Activated CD8-positive, alpha-beta T cell treated with anti-CD3 and anti-CD28 coated beads for 36 hours (primary cell): ENCODE measurements at regions not wholly inside any gene's neighbourhood (a gene's known extent, or its start where the extent isn't known, plus 50 kb on each side); places are given as distances from the start of the nearest gene placed in this dataset.

ENCODE experiments used
- ATAC-seq: fragments of 200-7000 bp; cut with Tn5 transposase; one replicate; pipeline ENCODE4 v1.10.0; 2021; ENCODE audit warnings: mild to moderate bottlenecking, moderate library complexity
- CTCF ChIA-PET: fragments of 350-600 bp; sonication (Branson Sonifier 250); formaldehyde crosslinking; loops from one replicate; lab custom pipeline; 2021; ENCODE audit warnings: antibody characterized with exemption; lab: Charles Lee
- POLR2A ChIA-PET: fragments of 350-600 bp; sonication (Branson Sonifier 250); formaldehyde crosslinking; loops from one replicate; lab custom pipeline; 2021; ENCODE audit warnings: antibody characterized with exemption; lab: Charles Lee
- DNase-seq: peaks from one replicate; pipeline ENCODE4 v3.0.0-alpha.2; 2020
- H3K27ac Mint-ChIP-seq: one replicate; pipeline ENCODE4 v1.8.0; 2021; ENCODE audit warnings: mild to moderate bottlenecking, mixed read lengths
- H3K27me3 Mint-ChIP-seq: one replicate; pipeline ENCODE4 v1.8.0; 2021; ENCODE audit warnings: mixed read lengths
- H3K36me3 Mint-ChIP-seq: one replicate; pipeline ENCODE4 v1.8.0; 2021; ENCODE audit warnings: low read depth, mixed read lengths
- H3K4me1 Mint-ChIP-seq: one replicate; pipeline ENCODE4 v1.8.0; 2021; ENCODE audit warnings: low read depth, mixed read lengths
- H3K4me3 Mint-ChIP-seq: one replicate; pipeline ENCODE4 v1.8.0; 2021; ENCODE audit warnings: mild to moderate bottlenecking, moderate library complexity, mixed read lengths
- H3K9me3 Mint-ChIP-seq: one replicate; pipeline ENCODE4 v1.8.0; 2021; ENCODE audit warnings: mixed read lengths
- intact Hi-C: fragments of 100-400 bp; cut with micrococcal nuclease; formaldehyde crosslinking; loops from one replicate; pipeline ENCODE4 v1.10.0; 2022
- TF ChIP-seq, protein P1 (sequence below): fragments of 200-600 bp; IDR thresholded peaks from one replicate; pipeline ENCODE4 v1.8.0; 2022; ENCODE audit warnings: antibody characterized with exemption, mild to moderate bottlenecking

DNA sequence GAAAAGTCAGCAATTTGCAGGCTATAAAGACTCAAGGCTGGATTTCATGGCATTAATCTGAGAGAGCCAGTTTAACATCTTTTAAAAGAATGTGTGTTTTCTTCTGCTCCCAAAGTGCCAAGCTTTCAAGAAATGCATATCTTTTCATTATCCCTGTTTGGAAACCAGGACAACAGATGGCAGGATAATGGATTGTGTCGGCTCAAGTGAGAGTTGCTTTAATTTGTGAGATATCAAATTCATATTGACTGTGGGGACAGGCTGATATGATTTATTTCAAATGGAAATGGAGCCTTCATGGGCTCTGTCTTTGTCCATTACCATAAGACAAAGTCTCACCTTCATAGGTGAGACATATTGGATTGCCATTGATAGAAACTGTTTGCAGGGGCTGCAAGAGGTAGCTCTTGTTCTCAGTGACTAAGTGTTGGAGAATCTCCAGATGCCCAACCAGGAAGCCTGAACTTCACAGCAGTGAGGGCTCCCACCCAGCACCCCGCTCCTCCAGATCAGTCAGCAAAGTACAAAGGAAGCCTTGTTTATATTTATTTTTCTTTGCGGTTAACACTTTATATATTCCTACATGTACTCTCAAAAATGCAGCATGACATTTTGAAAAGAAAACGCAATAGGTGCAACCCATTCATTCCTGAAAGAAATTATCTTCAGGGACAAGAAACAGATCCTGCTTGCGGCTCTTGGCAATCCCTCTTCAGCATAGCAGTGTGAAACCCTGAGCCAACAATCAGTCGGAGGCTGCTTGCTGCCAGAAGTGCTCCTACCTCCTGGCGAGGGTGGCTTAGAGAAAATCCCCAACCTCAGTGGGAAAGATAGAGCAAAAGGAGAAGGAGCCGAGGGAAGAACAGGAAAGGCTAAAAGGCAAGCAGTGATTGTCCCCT, 65.8 kb upstream of the ATL2 start:
- no peak overlapping the region for H3K4me3 Mint-ChIP-seq
- TF ChIP-seq, protein P1, sequence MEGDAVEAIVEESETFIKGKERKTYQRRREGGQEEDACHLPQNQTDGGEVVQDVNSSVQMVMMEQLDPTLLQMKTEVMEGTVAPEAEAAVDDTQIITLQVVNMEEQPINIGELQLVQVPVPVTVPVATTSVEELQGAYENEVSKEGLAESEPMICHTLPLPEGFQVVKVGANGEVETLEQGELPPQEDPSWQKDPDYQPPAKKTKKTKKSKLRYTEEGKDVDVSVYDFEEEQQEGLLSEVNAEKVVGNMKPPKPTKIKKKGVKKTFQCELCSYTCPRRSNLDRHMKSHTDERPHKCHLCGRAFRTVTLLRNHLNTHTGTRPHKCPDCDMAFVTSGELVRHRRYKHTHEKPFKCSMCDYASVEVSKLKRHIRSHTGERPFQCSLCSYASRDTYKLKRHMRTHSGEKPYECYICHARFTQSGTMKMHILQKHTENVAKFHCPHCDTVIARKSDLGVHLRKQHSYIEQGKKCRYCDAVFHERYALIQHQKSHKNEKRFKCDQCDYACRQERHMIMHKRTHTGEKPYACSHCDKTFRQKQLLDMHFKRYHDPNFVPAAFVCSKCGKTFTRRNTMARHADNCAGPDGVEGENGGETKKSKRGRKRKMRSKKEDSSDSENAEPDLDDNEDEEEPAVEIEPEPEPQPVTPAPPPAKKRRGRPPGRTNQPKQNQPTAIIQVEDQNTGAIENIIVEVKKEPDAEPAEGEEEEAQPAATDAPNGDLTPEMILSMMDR = no peak
- H3K27me3 Mint-ChIP-seq = peaks cover 7% of the 10 kb centered on the region
- no peak overlapping the region for H3K27ac Mint-ChIP-seq
- intact Hi-C loops = no loop called here
- peaks cover 10% of the 10 kb centered on the region for H3K4me1 Mint-ChIP-seq
- H3K36me3 Mint-ChIP-seq = no peaks in the 10 kb centered on the region
- ATAC-seq (no peak), DNase-seq (no peak)
- CTCF ChIA-PET = no interaction called here
- POLR2A ChIA-PET = no interaction called here
- H3K9me3 Mint-ChIP-seq = no peaks in the 10 kb centered on the region

DNA sequence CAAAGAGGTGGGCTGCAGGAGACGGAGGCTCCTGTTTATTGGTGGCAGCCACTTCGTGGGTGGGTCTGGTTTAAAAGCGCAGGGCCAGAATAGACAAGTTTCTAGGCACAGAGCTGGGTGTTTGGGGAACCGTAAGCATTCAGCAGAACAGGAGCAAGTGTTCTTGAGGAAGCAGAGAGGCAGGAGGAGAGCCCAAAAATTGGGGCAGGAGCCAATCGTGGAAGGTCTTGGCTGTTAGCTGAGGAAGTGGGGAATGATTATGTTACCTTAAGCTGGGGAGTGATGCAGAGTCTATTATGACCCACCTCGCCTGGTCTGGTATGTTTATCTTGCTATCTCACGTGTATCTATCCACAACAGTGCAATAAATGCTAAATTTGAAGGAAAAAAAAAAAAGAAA, 64.3 kb upstream of the ATL2 start:
- Mint-ChIP-seq H3K36me3 (no peaks in the 10 kb centered on the region), H3K4me1 (peaks cover 10% of the 10 kb centered on the region), H3K27me3 (peaks cover 7% of the 10 kb centered on the region), H3K9me3 (no peaks in the 10 kb centered on the region), H3K4me3 (no peak overlapping the region), H3K27ac (no peak overlapping the region)
- no peak for ATAC-seq
- POLR2A ChIA-PET = no interaction called here
- TF ChIP-seq, protein P1 = no peak
- CTCF ChIA-PET = no interaction called here
- no peak for DNase-seq
- intact Hi-C loops = no loop called here

DNA sequence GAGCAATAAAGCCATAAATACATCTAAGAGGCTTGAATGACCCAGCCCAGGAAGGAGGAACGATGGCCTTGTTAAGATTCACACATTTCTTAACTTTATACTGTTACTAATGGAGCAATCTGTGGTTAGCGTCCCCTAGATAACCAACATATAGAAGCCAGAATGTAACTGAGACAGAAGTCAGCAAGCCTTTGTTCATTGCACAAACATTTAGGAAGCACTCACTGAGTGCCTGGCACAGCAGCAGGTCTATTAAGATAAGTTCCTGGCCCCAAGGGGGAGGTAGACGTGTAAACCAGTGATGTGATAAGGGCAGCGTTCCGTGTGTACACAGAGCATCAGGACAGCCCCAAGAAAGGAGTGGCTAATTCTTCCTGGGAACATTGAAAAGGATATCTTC, 63.6 kb upstream of the ATL2 start:
- intact Hi-C loops = no loop called here
- ATAC-seq = no peak
- POLR2A ChIA-PET = no interaction called here
- CTCF ChIA-PET = no interaction called here
- H3K27ac Mint-ChIP-seq = no peak overlapping the region
- H3K27me3 Mint-ChIP-seq = peaks cover 7% of the 10 kb centered on the region
- TF ChIP-seq, protein P1 = no peak
- no peak for DNase-seq
- H3K9me3 Mint-ChIP-seq = no peaks in the 10 kb centered on the region
- H3K4me1 Mint-ChIP-seq = peaks cover 10% of the 10 kb centered on the region
- no peak overlapping the region for H3K4me3 Mint-ChIP-seq
- H3K36me3 Mint-ChIP-seq = no peaks in the 10 kb centered on the region

DNA sequence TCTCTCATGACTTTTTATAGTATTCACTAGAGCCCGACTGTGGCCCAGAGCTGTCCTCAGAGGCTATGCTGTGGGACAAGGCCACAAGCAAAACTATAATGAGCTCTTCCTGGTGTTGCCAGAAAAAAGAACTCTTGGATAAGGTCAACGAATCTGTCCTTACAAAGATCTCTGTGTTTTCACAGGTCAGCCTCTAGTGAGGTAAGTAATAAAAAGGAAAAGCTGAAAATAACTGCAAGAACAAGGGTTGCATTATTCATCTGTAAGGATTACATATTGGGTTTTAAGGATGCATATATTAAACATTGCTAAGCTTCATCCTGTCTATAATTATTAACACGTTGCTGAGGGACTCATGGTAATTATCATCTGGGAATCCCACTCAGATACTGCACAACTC, 62.8 kb upstream of the ATL2 start:
- Mint-ChIP-seq H3K27ac (no peak overlapping the region), H3K4me1 (peaks cover 10% of the 10 kb centered on the region), H3K36me3 (no peaks in the 10 kb centered on the region), H3K4me3 (no peak overlapping the region), H3K27me3 (peaks cover 7% of the 10 kb centered on the region), H3K9me3 (no peaks in the 10 kb centered on the region)
- DNase-seq = no peak
- CTCF ChIA-PET = interaction anchor here (1.6 kb wide), 1 partner anchor 68 kb away, joined by 6 read pairs; no protein-coding TSS in a partner anchor
- POLR2A ChIA-PET = no interaction called here
- no peak for ATAC-seq
- TF ChIP-seq, protein P1 = no peak
- intact Hi-C loops = no loop called here

DNA sequence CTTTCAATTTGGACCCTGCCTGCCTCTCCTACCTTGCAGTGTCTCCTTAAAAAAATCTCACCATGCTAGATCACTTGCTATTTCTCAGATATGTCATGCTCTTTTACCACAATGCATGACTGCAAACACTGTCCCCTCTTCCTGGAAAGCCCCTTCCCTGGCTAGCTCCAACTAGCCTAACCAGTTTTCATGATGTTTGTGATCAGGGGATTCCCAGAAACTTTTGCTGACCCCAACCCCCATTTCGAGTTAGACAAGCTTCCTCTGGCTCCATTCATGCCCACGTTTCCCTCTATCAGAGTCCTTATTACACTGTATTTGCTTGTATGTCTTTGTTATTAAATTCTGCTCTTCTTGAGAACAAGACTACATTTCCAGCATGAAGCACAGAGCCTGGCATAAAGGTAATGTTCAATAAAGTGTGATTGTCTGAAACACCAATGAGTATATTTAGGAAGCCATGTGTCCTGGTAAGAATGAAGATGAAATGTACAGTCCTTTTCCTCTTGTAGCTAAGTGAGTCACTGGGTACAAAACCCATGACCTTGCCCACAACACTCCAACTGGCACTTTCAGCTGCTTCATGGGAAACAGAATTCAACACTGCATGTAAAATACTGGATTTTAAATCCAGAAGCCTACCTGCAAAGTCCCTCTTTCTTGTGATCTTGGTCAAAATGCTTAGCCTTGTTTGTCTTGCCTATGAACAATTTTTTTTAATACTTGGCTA, 62.0 kb upstream of the ATL2 start:
- CTCF ChIA-PET = interaction anchor here (0.9 to 1.6 kb wide), 2 partner anchors 10 to 69 kb away, joined by 4 to 6 read pairs; no protein-coding TSS in a partner anchor

More for the DNA sequence above, 62.0 kb upstream of the ATL2 start:
- intact Hi-C loops = no loop called here
- POLR2A ChIA-PET = no interaction called here
- TF ChIP-seq, protein P1 = no peak
- no peaks in the 10 kb centered on the region for H3K9me3 Mint-ChIP-seq
- peaks cover 10% of the 10 kb centered on the region for H3K4me1 Mint-ChIP-seq
- ATAC-seq (peak; percentile 80), DNase-seq (peak; percentile 36)
- H3K27me3 Mint-ChIP-seq = peaks cover 7% of the 10 kb centered on the region
- H3K4me3 Mint-ChIP-seq = no peak overlapping the region
- no peak overlapping the region for H3K27ac Mint-ChIP-seq
- H3K36me3 Mint-ChIP-seq = no peaks in the 10 kb centered on the region
